ENCODE measurements at regions not wholly inside any gene's neighbourhood (a gene's known extent, or its start where the extent isn't known, plus 50 kb on each side); places are given as distances from the start of the nearest gene placed in this dataset.

GRCh38 chr10:131732631-131733127 is 168.1 kb upstream of the PPP2R2D start:
- no peak for DNase-seq (ENCODE audit: low read depth in 2 of 2)

- no peak for DNase-seq (ENCODE audit: low read depth in 2 of 2)
Observed at GRCh38 chr10:131733596-131733995, 167.2 kb upstream of the PPP2R2D start.

DNA sequence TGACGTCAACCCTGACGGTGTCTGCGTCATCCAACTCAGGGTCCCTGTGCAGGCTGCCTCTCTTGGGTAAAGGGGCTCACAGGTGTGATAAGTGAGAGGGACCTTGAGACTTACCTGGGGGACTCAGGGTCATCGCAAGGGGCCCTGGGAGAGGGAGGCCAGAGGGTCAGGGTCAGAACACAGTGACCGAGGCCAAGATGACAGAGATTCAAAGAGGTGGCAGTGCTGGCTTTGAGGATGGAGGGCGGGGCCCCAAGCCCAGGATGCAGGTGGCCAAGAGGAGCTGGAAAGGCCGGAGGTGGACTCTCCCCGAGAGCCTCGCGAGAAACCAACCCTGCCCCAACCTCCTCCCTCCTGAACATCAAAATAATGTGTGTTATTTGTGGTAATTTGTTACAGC is 165.2 kb upstream of the PPP2R2D start:
- no peak for DNase-seq (ENCODE audit: low read depth in 2 of 2)

GRCh38 chr10:131736321-131736980 is 164.4 kb upstream of the PPP2R2D start:
- DNase-seq (ENCODE audit: low read depth in 2 of 2) = no peak

DNA sequence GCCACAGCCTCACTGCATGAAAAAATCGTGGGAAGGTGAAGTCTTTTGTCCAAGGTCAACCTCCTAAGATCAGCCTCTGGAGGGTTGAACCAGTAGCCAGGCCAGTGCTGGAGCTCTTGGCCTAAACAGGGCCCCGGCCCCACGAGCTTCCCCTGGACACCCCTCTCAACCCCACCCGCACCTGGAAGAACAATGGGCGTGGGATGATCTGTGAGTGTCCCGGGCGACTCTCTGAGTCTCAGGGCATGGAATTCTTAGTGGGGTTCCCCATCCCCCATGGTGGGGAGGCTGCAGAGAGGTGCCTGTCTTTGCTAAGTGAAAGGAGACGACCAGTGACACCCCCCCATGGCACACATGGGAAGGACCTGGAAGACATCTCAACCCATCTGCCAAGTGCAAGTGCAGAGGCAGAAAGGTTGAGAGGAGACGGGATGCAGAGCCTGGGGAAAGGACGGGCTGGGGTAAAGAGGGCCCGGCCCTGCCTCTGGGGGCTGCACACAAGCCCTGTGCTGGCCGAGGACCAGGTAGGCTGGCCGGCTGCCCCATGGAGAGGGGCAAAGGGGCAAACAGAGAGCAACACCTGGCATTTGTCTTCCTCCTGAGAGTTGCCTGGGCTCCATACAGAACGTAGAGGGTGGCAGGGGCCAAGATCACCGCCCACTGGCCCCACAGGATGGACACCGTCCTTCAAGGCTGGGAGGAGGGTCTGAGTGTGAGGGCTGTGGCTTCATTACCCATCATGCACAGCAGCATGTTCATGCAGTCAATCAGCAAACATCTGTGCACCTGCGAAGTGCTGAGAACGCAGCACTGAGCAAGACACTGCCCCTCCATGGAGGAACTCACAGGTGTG is 163.0 kb upstream of the PPP2R2D start:
- no peak for DNase-seq (ENCODE audit: low read depth in 2 of 2)

DNA sequence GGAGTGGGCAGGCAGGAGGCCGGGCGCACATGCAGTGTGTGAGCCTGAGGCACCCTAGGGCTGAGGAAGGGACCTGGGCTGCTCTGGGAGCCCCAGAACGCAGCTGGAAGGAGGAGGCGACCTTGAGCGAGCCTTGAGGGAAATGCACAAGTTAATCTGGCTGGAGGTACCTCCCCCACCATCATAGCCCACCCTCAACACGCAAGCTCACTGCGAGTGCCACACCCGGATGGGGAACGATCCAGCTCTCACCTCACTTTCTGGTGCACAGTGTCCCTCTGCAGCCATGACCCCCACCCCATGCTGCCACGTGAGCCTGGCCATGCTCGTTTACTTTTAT is 162.4 kb upstream of the PPP2R2D start:
- DNase-seq (ENCODE audit: low read depth in 2 of 2) = no peak

DNA sequence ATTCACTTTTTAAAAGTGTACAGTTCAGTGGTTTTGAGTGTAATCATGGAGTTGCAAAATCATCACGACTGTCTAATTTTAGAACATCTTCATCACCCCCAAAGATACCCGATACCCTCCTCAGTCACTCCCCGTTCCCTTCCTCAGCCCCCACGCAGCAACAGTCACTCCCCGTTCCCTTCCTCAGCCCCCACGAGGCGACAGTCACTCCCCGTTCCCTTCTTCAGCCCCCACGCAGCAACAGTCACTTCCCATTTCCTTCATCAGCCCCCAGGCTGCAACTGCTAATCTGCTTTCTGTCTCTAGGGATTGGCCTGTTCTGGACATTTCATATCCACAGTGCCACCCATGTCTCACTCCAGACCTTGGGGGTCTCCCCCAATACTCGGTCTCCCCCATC is 161.6 kb upstream of the PPP2R2D start:
- DNase-seq (ENCODE audit: low read depth in 2 of 2) = no peak

DNA sequence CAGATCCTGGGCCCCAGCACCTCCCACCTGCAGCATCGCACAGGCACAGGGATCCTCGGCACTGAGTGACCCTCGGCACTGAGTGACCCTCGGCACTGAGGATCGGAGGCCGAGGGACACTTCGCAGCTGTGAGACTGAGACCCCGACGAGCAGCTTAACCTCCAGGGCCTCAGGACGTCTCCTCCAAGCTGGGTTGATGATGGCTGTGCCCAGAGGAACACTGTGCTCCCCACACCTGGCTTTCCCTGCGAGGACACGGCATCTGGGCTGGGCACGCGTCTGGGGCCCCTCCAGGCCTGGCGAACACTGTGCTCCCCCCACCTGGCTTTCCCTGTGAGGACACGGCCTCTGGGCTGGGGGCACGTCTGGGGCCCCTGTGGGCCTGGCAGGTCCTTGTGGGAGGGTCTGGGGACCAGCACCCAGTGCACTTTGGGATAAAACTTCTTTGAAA is 158.3 kb upstream of the PPP2R2D start:
- no peak for DNase-seq (ENCODE audit: low read depth in 2 of 2)

- no peak for DNase-seq (ENCODE audit: low read depth in 2 of 2)
Observed at GRCh38 chr10:131743190-131744151, 157.3 kb upstream of the PPP2R2D start.

GRCh38 chr10:131744346-131744745 is 156.5 kb upstream of the PPP2R2D start:
- DNase-seq (ENCODE audit: low read depth in 2 of 2) = no peak

- no peak for DNase-seq (ENCODE audit: low read depth in 2 of 2)
Observed at GRCh38 chr10:131745591-131745990, 155.2 kb upstream of the PPP2R2D start.

- no peak for DNase-seq (ENCODE audit: low read depth in 2 of 2)
Observed at GRCh38 chr10:131746241-131746711, 154.5 kb upstream of the PPP2R2D start.

GRCh38 chr10:131746785-131747184 is 154.0 kb upstream of the PPP2R2D start:
- DNase-seq (ENCODE audit: low read depth in 2 of 2) = no peak

GRCh38 chr10:131747251-131747650 is 153.6 kb upstream of the PPP2R2D start:
- no peak for DNase-seq (ENCODE audit: low read depth in 2 of 2)

- DNase-seq (ENCODE audit: low read depth in 2 of 2) = no peak
Observed at GRCh38 chr10:131747791-131748190, 153.0 kb upstream of the PPP2R2D start.

DNA sequence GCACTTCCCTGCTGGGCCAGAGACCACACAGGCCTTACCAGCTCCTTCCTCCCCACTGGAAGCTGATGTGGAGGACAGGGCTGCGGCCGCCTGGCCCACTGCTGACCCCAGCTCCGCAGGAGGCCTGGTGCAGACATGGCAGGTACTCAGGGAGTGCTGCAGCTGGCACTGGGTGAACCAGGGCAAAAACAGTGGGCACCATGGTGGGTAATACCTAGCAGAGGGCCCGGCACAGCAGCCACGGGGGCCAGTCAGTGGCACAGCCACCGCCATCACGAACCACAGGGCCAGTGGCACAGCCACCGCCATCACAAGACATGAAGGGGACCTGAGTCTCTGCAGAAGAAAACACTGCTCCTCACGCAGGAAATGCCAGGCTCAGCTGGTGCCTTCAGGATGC is 152.6 kb upstream of the PPP2R2D start:
- no peak for DNase-seq (ENCODE audit: low read depth in 2 of 2)

GRCh38 chr10:131748831-131749766 is 151.7 kb upstream of the PPP2R2D start:
- no peak for DNase-seq (ENCODE audit: low read depth in 2 of 2)

- DNase-seq (ENCODE audit: low read depth in 2 of 2) = no peak
Observed at GRCh38 chr10:131749767-131750142, 151.1 kb upstream of the PPP2R2D start.

GRCh38 chr10:131750171-131750895 is 150.5 kb upstream of the PPP2R2D start:
- no peak for DNase-seq (ENCODE audit: low read depth in 2 of 2)

Data from stimulated activated CD4-positive, alpha-beta T cell treated with anti-CD3 and anti-CD28 coated beads, Interleukin-1b, Interleukin-23, amount 100 ng/mL, for 4 hours (primary cell).